ENCODE measurements at regions not wholly inside any gene's neighbourhood (a gene's known extent, or its start where the extent isn't known, plus 50 kb on each side); places are given as distances from the start of the nearest gene placed in this dataset.

- TF ChIP-seq, protein P1, sequence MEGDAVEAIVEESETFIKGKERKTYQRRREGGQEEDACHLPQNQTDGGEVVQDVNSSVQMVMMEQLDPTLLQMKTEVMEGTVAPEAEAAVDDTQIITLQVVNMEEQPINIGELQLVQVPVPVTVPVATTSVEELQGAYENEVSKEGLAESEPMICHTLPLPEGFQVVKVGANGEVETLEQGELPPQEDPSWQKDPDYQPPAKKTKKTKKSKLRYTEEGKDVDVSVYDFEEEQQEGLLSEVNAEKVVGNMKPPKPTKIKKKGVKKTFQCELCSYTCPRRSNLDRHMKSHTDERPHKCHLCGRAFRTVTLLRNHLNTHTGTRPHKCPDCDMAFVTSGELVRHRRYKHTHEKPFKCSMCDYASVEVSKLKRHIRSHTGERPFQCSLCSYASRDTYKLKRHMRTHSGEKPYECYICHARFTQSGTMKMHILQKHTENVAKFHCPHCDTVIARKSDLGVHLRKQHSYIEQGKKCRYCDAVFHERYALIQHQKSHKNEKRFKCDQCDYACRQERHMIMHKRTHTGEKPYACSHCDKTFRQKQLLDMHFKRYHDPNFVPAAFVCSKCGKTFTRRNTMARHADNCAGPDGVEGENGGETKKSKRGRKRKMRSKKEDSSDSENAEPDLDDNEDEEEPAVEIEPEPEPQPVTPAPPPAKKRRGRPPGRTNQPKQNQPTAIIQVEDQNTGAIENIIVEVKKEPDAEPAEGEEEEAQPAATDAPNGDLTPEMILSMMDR (IDR thresholded peaks at IDR 0.05; ENCODE audit: unreplicated experiment) = no peak
- H3K36me3 Mint-ChIP-seq (ENCODE audit: insufficient read depth) = no peaks in the 10 kb centered on the region
- H3K27me3 Mint-ChIP-seq = peaks cover 12% of the 10 kb centered on the region
- no peak overlapping the region for H3K4me3 Mint-ChIP-seq (ENCODE audit: low read depth)
- no peak for DNase-seq (ENCODE audit: low spot score, unreplicated experiment)
- H3K27ac Mint-ChIP-seq = no peak overlapping the region
- H3K4me1 Mint-ChIP-seq (ENCODE audit: low read depth) = peaks cover 8% of the 10 kb centered on the region
- H3K9me3 Mint-ChIP-seq (ENCODE audit: low read depth) = no peaks in the 10 kb centered on the region
Observed at GRCh38 chr6:14575961-14576360, 458.4 kb downstream of the CD83 start.

GRCh38 chr6:14578994-14579393 lies 461.4 kb downstream of the CD83 start:
- Mint-ChIP-seq H3K9me3 (ENCODE audit: low read depth) (no peaks in the 10 kb centered on the region), H3K36me3 (ENCODE audit: insufficient read depth) (no peaks in the 10 kb centered on the region)
- TF ChIP-seq, protein P1 (IDR thresholded peaks at IDR 0.05; ENCODE audit: unreplicated experiment) = no peak

DNA sequence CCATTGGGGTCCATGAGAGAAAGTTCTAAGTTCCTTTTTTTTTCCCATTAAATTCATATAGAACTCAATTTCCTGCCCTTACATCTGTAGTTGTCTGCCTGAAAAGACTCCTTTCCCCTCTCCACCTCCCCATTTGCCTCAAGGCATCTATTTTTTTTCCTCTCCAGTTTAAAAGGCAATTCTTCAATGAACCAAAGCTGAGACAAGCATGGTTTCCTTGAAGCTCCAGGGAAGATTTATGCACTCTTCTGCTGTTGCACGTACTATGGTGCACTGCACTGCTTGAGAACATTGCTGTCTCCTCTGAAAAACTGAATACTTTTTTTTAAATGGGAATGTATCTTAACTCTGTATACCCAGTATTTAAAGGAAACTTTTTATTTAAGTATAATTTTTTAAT lies 465.2 kb downstream of the CD83 start:
- Mint-ChIP-seq H3K4me3 (ENCODE audit: low read depth) (no peak overlapping the region), H3K9me3 (ENCODE audit: low read depth) (no peaks in the 10 kb centered on the region), H3K4me1 (ENCODE audit: low read depth) (peaks cover 7% of the 10 kb centered on the region), H3K36me3 (ENCODE audit: insufficient read depth) (no peaks in the 10 kb centered on the region), H3K27me3 (no peaks in the 10 kb centered on the region), H3K27ac (no peak overlapping the region)
- DNase-seq (ENCODE audit: low spot score, unreplicated experiment) = no peak
- TF ChIP-seq, protein P1 (IDR thresholded peaks at IDR 0.05; ENCODE audit: unreplicated experiment) = no peak

More at GRCh38 chr6:14578994-14579393, 461.4 kb downstream of the CD83 start:
- H3K27me3 Mint-ChIP-seq = peaks cover 8% of the 10 kb centered on the region
- peaks cover 3% of the 10 kb centered on the region for H3K4me1 Mint-ChIP-seq (ENCODE audit: low read depth)
- DNase-seq (ENCODE audit: low spot score, unreplicated experiment) = no peak
- H3K27ac Mint-ChIP-seq = no peak overlapping the region
- no peak overlapping the region for H3K4me3 Mint-ChIP-seq (ENCODE audit: low read depth)

DNA sequence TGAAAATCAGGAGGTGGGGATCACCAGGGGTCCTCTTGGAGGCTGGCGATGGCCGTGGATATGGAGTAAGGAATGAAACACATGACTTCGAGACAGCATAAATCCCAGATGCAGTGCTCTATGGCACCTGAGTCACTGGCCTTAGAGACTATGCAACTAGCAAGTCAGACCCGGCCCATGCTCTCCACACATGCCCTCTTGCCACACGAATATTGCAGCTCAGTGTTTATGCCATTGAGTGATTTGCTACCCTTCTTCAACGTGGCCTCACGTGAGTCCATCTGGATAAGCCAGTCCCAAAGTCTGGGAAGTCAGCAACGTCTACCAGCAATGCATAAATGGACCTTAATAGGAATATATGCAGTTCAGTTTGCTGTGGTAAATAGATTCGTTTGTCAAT lies 466.3 kb downstream of the CD83 start:
- no peaks in the 10 kb centered on the region for H3K9me3 Mint-ChIP-seq (ENCODE audit: low read depth)
- H3K27me3 Mint-ChIP-seq = no peaks in the 10 kb centered on the region
- H3K4me1 Mint-ChIP-seq (ENCODE audit: low read depth) = peaks cover 7% of the 10 kb centered on the region
- H3K27ac Mint-ChIP-seq = no peak overlapping the region
- H3K36me3 Mint-ChIP-seq (ENCODE audit: insufficient read depth) = no peaks in the 10 kb centered on the region
- no peak for DNase-seq (ENCODE audit: low spot score, unreplicated experiment)
- H3K4me3 Mint-ChIP-seq (ENCODE audit: low read depth) = no peak overlapping the region
- TF ChIP-seq, protein P1 (IDR thresholded peaks at IDR 0.05; ENCODE audit: unreplicated experiment) = no peak

GRCh38 chr6:14584450-14584849 lies 466.9 kb downstream of the CD83 start:
- TF ChIP-seq, protein P1 (IDR thresholded peaks at IDR 0.05; ENCODE audit: unreplicated experiment) = no peak
- Mint-ChIP-seq H3K9me3 (ENCODE audit: low read depth) (no peaks in the 10 kb centered on the region), H3K27me3 (peaks cover under 1% of the 10 kb centered on the region), H3K4me3 (ENCODE audit: low read depth) (no peak overlapping the region), H3K27ac (no peak overlapping the region), H3K4me1 (ENCODE audit: low read depth) (peaks cover 7% of the 10 kb centered on the region), H3K36me3 (ENCODE audit: insufficient read depth) (no peaks in the 10 kb centered on the region)
- DNase-seq (ENCODE audit: low spot score, unreplicated experiment) = no peak

Measured in progenitor cell of endocrine pancreas (in vitro differentiated cells).